Stomach (tissue), 4 donors: ENCODE measurements at regions not wholly inside any gene's neighbourhood (a gene's known extent, or its start where the extent isn't known, plus 50 kb on each side); places are given as distances from the start of the nearest gene placed in this dataset.

Source experiments
- CTCF ChIP-seq, 7 experiments: fragments of 450-650 bp in 4 of 7; fragments of 200-600 bp in 3 of 7; sonication (generic) in 3 of 7; IDR thresholded peaks; one replicate each; pipeline ENCODE4 v1.5.1; 2016 to 2019; ENCODE audit warnings: antibody characterized with exemption in 7 of 7, control low read depth in 2 of 7, mild to moderate bottlenecking in 1 of 7
- EP300 ChIP-seq: sonication (generic); formaldehyde crosslinking; IDR thresholded peaks from one replicate; pipeline ENCODE4 v1.6.1; 2017; ENCODE audit warnings: antibody characterized with exemption

- TF ChIP-seq CTCF (IDR thresholded peaks at IDR 0.05) (no peak), EP300 (no peak)
These were observed 50.5 kb upstream of the LRRC1 start for GRCh38 chr6:53744321-53744720.
